Adrenal gland (tissue), 5 donors: ENCODE measurements at regions not wholly inside any gene's neighbourhood (a gene's known extent, or its start where the extent isn't known, plus 50 kb on each side); places are given as distances from the start of the nearest gene placed in this dataset.

ENCODE experiments used
- POLR2A ChIP-seq, 2 donors: fragments of 450-650 bp; IDR thresholded peaks; one replicate each; pipeline ENCODE4 v1.6.1; 2017; ENCODE audit warnings: antibody characterized with exemption in 2 of 2, mild to moderate bottlenecking in 2 of 2, moderate library complexity in 1 of 2
- TF ChIP-seq, protein P1 (sequence below), 6 experiments: fragments of 450-650 bp in 4 of 6; fragments of 200-600 bp in 2 of 6; sonication (generic) in 1 of 6; IDR thresholded peaks; 1 replicate in 5 of 6; 2 replicates in 1 of 6; pipeline versions ENCODE4 v1.5.1 to v1.8.0; 2016 to 2021; ENCODE audit warnings: antibody characterized with exemption in 6 of 6, mild to moderate bottlenecking in 2 of 6, moderate library complexity in 1 of 6
- donor health status: DM: no; HTN: no; CAD: no.

DNA sequence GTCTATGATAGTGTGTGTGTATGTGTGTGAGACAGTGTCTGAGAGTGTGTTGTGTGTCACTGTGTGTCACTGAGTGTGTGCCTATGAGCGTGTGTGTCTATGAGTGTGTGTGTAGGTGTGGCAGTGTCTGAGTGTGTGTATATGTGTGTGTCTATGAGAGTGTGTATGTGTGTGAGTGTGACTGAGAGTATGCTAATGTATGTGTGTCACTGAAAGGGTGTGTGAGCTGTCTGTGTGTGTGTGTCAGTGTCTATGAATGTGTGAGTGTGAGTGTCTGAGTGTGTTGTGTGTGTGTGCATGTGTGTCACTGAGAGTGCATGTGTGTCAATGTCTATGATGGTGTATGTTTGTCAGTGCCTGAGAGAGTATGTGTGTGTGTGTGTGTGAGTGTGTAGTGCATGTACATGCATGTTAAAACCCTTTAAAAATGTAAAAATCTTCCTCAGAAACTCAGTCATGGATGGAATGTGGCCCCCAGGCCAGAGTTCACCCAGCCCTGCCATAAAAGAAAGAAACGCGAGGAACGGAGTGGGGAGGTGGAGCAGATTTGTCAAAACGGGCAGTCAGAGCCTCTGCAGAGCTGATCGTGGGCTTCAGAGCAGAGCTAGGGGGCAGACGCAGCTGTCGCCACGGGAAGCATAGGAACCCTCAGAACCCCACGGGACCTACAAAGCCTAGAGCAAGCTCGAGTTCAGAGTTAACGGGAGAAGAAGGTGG is 218.8 kb downstream of the CTTN start:
- TF ChIP-seq, protein P1, sequence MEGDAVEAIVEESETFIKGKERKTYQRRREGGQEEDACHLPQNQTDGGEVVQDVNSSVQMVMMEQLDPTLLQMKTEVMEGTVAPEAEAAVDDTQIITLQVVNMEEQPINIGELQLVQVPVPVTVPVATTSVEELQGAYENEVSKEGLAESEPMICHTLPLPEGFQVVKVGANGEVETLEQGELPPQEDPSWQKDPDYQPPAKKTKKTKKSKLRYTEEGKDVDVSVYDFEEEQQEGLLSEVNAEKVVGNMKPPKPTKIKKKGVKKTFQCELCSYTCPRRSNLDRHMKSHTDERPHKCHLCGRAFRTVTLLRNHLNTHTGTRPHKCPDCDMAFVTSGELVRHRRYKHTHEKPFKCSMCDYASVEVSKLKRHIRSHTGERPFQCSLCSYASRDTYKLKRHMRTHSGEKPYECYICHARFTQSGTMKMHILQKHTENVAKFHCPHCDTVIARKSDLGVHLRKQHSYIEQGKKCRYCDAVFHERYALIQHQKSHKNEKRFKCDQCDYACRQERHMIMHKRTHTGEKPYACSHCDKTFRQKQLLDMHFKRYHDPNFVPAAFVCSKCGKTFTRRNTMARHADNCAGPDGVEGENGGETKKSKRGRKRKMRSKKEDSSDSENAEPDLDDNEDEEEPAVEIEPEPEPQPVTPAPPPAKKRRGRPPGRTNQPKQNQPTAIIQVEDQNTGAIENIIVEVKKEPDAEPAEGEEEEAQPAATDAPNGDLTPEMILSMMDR (IDR thresholded peaks at IDR 0.05), result no peak
- TF ChIP-seq POLR2A (IDR thresholded peaks at IDR 0.05), result no peak
